PC-3 (cell line): ENCODE measurements at regions not wholly inside any gene's neighbourhood (a gene's known extent, or its start where the extent isn't known, plus 50 kb on each side); places are given as distances from the start of the nearest gene placed in this dataset.

Source experiments
- ATAC-seq: fragments of 200-7000 bp; cut with Tn5 transposase; 2 replicates; pipeline ENCODE4 v1.9.1; 2020; ENCODE audit warnings: mild to moderate bottlenecking, moderate library complexity
- BruUV-seq: library from RNA; stranded (reverse); fragments of 400-500 nt; replicated peaks from 2 replicates; lab custom pipeline; 2021; lab: Mats Ljungman, UMichigan
- CTCF ChIA-PET: fragments of 300-600 bp; sonication (Branson Sonifier 250); formaldehyde crosslinking; loops from one replicate; lab custom pipeline; 2022; ENCODE audit warnings: antibody characterized with exemption; lab: Charles Lee
- POLR2A ChIA-PET: fragments of 300-600 bp; sonication (Branson Sonifier 250); formaldehyde crosslinking; loops from one replicate; lab custom pipeline; 2022; ENCODE audit warnings: antibody characterized with exemption; ENCODE audit not compliant: unreplicated experiment; lab: Charles Lee
- DNase-seq: peaks from one replicate; pipeline ENCODE4 v3.0.0-alpha.2; 2015
- H2AFZ ChIP-seq: fragments of 300-600 bp; sonication (generic); 2 replicates; pipeline ENCODE4 v1.6.0; 2016; ENCODE audit warnings: antibody characterized with exemption, low read length
- H3F3A ChIP-seq: fragments of 300-600 bp; sonication (generic); one replicate; pipeline ENCODE4 v1.6.0; 2017; ENCODE audit warnings: antibody characterized with exemption, low read length, control low read depth, mild to moderate bottlenecking; ENCODE audit not compliant: unreplicated experiment
- H3K27ac ChIP-seq: fragments of 300-600 bp; sonication (generic); 2 replicates; pipeline ENCODE4 v1.5.1; 2016; ENCODE audit warnings: mild to moderate bottlenecking, low read length
- H3K27me3 ChIP-seq: fragments of 300-600 bp; sonication (generic); 2 replicates; pipeline ENCODE4 v1.6.1; 2016; ENCODE audit warnings: low read length, mixed read lengths
- H3K36me3 ChIP-seq: fragments of 300-600 bp; sonication (generic); 2 replicates; pipeline ENCODE4 v1.6.1; 2016; ENCODE audit warnings: low read depth, mixed run types, low read length, mixed read lengths
- H3K4me1 ChIP-seq: fragments of 300-600 bp; sonication (generic); 2 replicates; pipeline ENCODE4 v1.5.1; 2016; ENCODE audit warnings: low read length; ENCODE audit not compliant: insufficient read depth
- H3K4me2 ChIP-seq: fragments of 300-600 bp; sonication (generic); 2 replicates; pipeline ENCODE4 v1.6.0; 2016; ENCODE audit warnings: low read length
- H3K4me3 ChIP-seq: fragments of 300-600 bp; sonication (generic); 2 replicates; pipeline ENCODE4 v1.5.1; 2016; ENCODE audit warnings: mild to moderate bottlenecking, low read length, mixed read lengths
- H3K79me2 ChIP-seq: fragments of 300-600 bp; sonication (generic); 2 replicates; pipeline ENCODE4 v1.6.1; 2017; ENCODE audit warnings: low read length, mixed read lengths
- H3K9ac ChIP-seq: fragments of 300-600 bp; sonication (generic); 2 replicates; pipeline ENCODE4 v1.6.0; 2016; ENCODE audit warnings: mild to moderate bottlenecking, low read length
- H3K9me2 ChIP-seq: fragments of 300-600 bp; sonication (generic); replicated peaks from 2 replicates; pipeline ENCODE4 v1.6.1; 2016; ENCODE audit warnings: mixed run types, low read length, mixed read lengths
- H3K9me3 ChIP-seq: fragments of 300-600 bp; sonication (generic); 2 replicates; pipeline ENCODE4 v1.6.1; 2016; ENCODE audit warnings: low read length, mixed read lengths
- H4K20me1 ChIP-seq: fragments of 300-600 bp; sonication (generic); 2 replicates; pipeline ENCODE4 v1.6.1; 2016; ENCODE audit warnings: low read length, mixed read lengths
- CTCF ChIP-seq: fragments of 300-600 bp; sonication (generic); conservative IDR thresholded peaks from 2 replicates; pipeline ENCODE4 v1.5.1; 2017; ENCODE audit warnings: antibody characterized with exemption, low read depth, mild to moderate bottlenecking, low read length
- EZH2 ChIP-seq: fragments of 300-600 bp; sonication (generic); IDR thresholded peaks from one replicate; pipeline ENCODE4 v1.6.1; 2017; ENCODE audit warnings: antibody characterized with exemption, mild to moderate bottlenecking, low read length; ENCODE audit not compliant: unreplicated experiment
- EZH2phosphoT487 ChIP-seq: fragments of 300-600 bp; sonication (generic); IDR thresholded peaks from 2 replicates; pipeline ENCODE4 v1.6.1; 2018; ENCODE audit warnings: mild to moderate bottlenecking, antibody characterized with exemption, low read length, borderline replicate concordance
- intact Hi-C: fragments of 100-400 bp; cut with micrococcal nuclease; formaldehyde crosslinking; loops from 2 replicates; pipeline ENCODE4 v1.9.0; 2023

GRCh38 chr5:38749861-38750260 lies 96.0 kb upstream of the OSMR start:
- DNase-seq = no peak
- no peak overlapping the region for H3K9ac ChIP-seq
- no peaks in the 10 kb centered on the region for H3K36me3 ChIP-seq
- H3K4me2 ChIP-seq = no peak overlapping the region
- H3F3A ChIP-seq = no peaks in the 10 kb centered on the region
- POLR2A ChIA-PET = no interaction called here
- H3K27ac ChIP-seq = no peak overlapping the region
- H3K4me1 ChIP-seq = peaks cover 15% of the 10 kb centered on the region
- TF ChIP-seq EZH2phosphoT487 (no peak), EZH2 (no peak), CTCF (no peak)
- H2AFZ ChIP-seq = no peak overlapping the region
- no peaks in the 10 kb centered on the region for H3K79me2 ChIP-seq
- no peak overlapping the region for H3K4me3 ChIP-seq
- no peaks in the 10 kb centered on the region for H3K9me2 ChIP-seq
- H3K27me3 ChIP-seq = no peaks in the 10 kb centered on the region
- no peaks in the 10 kb centered on the region for H4K20me1 ChIP-seq
- no TSS peak for BruUV-seq
- CTCF ChIA-PET = no interaction called here
- intact Hi-C loops = no loop called here
- no peaks in the 10 kb centered on the region for H3K9me3 ChIP-seq
- ATAC-seq = no peak

GRCh38 chr5:38751103-38751502 lies 94.7 kb upstream of the OSMR start:
- intact Hi-C loops = no loop called here
- ATAC-seq (no peak), DNase-seq (peak; percentile 7)
- Histone ChIP-seq H3F3A (no peaks in the 10 kb centered on the region), H3K9ac (no peak overlapping the region), H4K20me1 (no peaks in the 10 kb centered on the region), H3K4me1 (peaks cover 28% of the 10 kb centered on the region), H2AFZ (no peak overlapping the region), H3K9me3 (no peaks in the 10 kb centered on the region), H3K4me3 (no peak overlapping the region), H3K36me3 (no peaks in the 10 kb centered on the region), H3K27ac (no peak overlapping the region), H3K9me2 (no peaks in the 10 kb centered on the region), H3K79me2 (no peaks in the 10 kb centered on the region), H3K27me3 (no peaks in the 10 kb centered on the region), H3K4me2 (no peak overlapping the region)
- no peak for TF ChIP-seq EZH2phosphoT487
- no peak for TF ChIP-seq EZH2
- peak; percentile 51; the same call in 1 of the 2 replicates for TF ChIP-seq CTCF
- POLR2A ChIA-PET = interaction anchor here (0.6 kb wide), 1 partner anchor 282 kb away, joined by 3 read pairs; no protein-coding TSS in a partner anchor
- BruUV-seq = no TSS peak
- CTCF ChIA-PET = no interaction called here

- no peaks in the 10 kb centered on the region for H4K20me1 ChIP-seq
- peaks cover 35% of the 10 kb centered on the region for H3K4me1 ChIP-seq
- no peaks in the 10 kb centered on the region for H3K79me2 ChIP-seq
- no TSS peak for BruUV-seq
- peak; percentile 47 for DNase-seq
- no peaks in the 10 kb centered on the region for H3K9me3 ChIP-seq
- H3F3A ChIP-seq = no peaks in the 10 kb centered on the region
- no peak overlapping the region for H3K27ac ChIP-seq
- H3K4me3 ChIP-seq = no peak overlapping the region
- H2AFZ ChIP-seq = no peak overlapping the region
- H3K4me2 ChIP-seq = no peak overlapping the region
- H3K27me3 ChIP-seq = no peaks in the 10 kb centered on the region
- H3K9ac ChIP-seq = no peak overlapping the region
- no peaks in the 10 kb centered on the region for H3K36me3 ChIP-seq
- intact Hi-C loops = no loop called here
- TF ChIP-seq EZH2 (no peak), CTCF (no peak), EZH2phosphoT487 (no peak)
- POLR2A ChIA-PET = interaction anchor here (0.7 kb wide), 1 partner anchor 31 kb away, joined by 3 read pairs; no protein-coding TSS in a partner anchor
- CTCF ChIA-PET = no interaction called here
- ATAC-seq = no peak
- H3K9me2 ChIP-seq = no peaks in the 10 kb centered on the region
Observed at GRCh38 chr5:38752012-38752536, 93.7 kb upstream of the OSMR start.
